Naive thymus-derived CD4-positive, alpha-beta T cell (primary cell): ENCODE measurements at regions not wholly inside any gene's neighbourhood (a gene's known extent, or its start where the extent isn't known, plus 50 kb on each side); places are given as distances from the start of the nearest gene placed in this dataset.
A peak's percentile ranks its signal among the peaks of the same experiment; 100 is the strongest.

Experiments used
- ATAC-seq: fragments of 150-1000 bp; cut with Tn5 transposase; 2 replicates; pipeline ENCODE4 v1.10.0; 2021; ENCODE audit warnings: mild to moderate bottlenecking, moderate library complexity
- CTCF ChIA-PET: fragments of 350-600 bp; sonication (Branson Sonifier 250); formaldehyde crosslinking; loops from one replicate; lab custom pipeline; 2021; ENCODE audit warnings: antibody characterized with exemption; lab: Charles Lee
- POLR2A ChIA-PET: fragments of 350-600 bp; sonication (Branson Sonifier 250); formaldehyde crosslinking; loops from one replicate; lab custom pipeline; 2021; ENCODE audit warnings: antibody characterized with exemption, inconsistent platforms; lab: Charles Lee
- DNase-seq, 9 donors: peaks; one replicate each; pipeline versions ENCODE4 v3.0.0 to v3.0.0-alpha.2; 2020 to 2022; ENCODE audit warnings: mixed read lengths in 1 of 9
- H3K27ac ChIP-seq: one replicate; pipeline ENCODE4 v1.7.0; 2013; ENCODE audit warnings: mild to moderate bottlenecking, low read depth, low read length, moderate library complexity
- H3K27me3 ChIP-seq, 2 donors: one replicate each; pipeline ENCODE4 v1.7.0; 2013; ENCODE audit warnings: low read length in 2 of 2, mild to moderate bottlenecking in 2 of 2, moderate library complexity in 2 of 2; ENCODE audit not compliant: control insufficient read depth in 2 of 2, insufficient read depth in 2 of 2
- H3K36me3 ChIP-seq, 3 experiments: 1 replicate in 2 of 3; 2 replicates in 1 of 3; pipeline ENCODE4 v1.7.0; 2013; ENCODE audit warnings: low read length in 3 of 3, mild to moderate bottlenecking in 3 of 3, moderate library complexity in 1 of 3; ENCODE audit not compliant: insufficient read depth in 3 of 3, control insufficient read depth in 2 of 3
- H3K4me1 ChIP-seq, 2 donors: one replicate each; pipeline ENCODE4 v1.7.0; 2013; ENCODE audit warnings: low read length in 2 of 2, mild to moderate bottlenecking in 2 of 2, moderate library complexity in 1 of 2; ENCODE audit not compliant: control insufficient read depth in 2 of 2, insufficient read depth in 2 of 2
- H3K4me3 ChIP-seq: 2 replicates; pipeline ENCODE4 v1.7.0; 2013; ENCODE audit warnings: mild to moderate bottlenecking, low read length
- H3K9me3 ChIP-seq, 3 experiments: 1 replicate in 2 of 3; 2 replicates in 1 of 3; pipeline ENCODE4 v1.7.0; 2013; ENCODE audit warnings: low read length in 3 of 3; ENCODE audit not compliant: control insufficient read depth in 2 of 3
- H3K27ac Mint-ChIP-seq, 9 donors: one replicate each; pipeline ENCODE4 v1.8.0; 2020 to 2022; ENCODE audit warnings: mixed read lengths in 9 of 9, mild to moderate bottlenecking in 8 of 9, moderate library complexity in 5 of 9, inconsistent platforms in 2 of 9
- H3K27me3 Mint-ChIP-seq, 5 donors: one replicate each; pipeline ENCODE4 v1.8.0; 2021 to 2022; ENCODE audit warnings: mixed read lengths in 5 of 5, mild to moderate bottlenecking in 1 of 5
- H3K36me3 Mint-ChIP-seq, 5 donors: one replicate each; pipeline ENCODE4 v1.8.0; 2020 to 2022; ENCODE audit warnings: mixed read lengths in 5 of 5, mild to moderate bottlenecking in 3 of 5, inconsistent platforms in 1 of 5
- H3K4me1 Mint-ChIP-seq, 7 donors: one replicate each; pipeline ENCODE4 v1.8.0; 2020 to 2022; ENCODE audit warnings: mixed read lengths in 7 of 7, mild to moderate bottlenecking in 3 of 7, inconsistent platforms in 1 of 7
- H3K4me3 Mint-ChIP-seq, 10 donors: one replicate each; pipeline ENCODE4 v1.8.0; 2020 to 2022; ENCODE audit warnings: mild to moderate bottlenecking in 10 of 10, mixed read lengths in 10 of 10, moderate library complexity in 6 of 10, inconsistent platforms in 2 of 10
- H3K9me3 Mint-ChIP-seq, 11 donors: one replicate each; pipeline ENCODE4 v1.8.0; 2020 to 2022; ENCODE audit warnings: mixed read lengths in 11 of 11, mild to moderate bottlenecking in 4 of 11, inconsistent platforms in 1 of 11, moderate library complexity in 1 of 11
- intact Hi-C, 2 donors: fragments of 100-400 bp; cut with micrococcal nuclease; formaldehyde crosslinking; loops; one replicate each; pipeline ENCODE4 v1.15.1; 2023

DNA sequence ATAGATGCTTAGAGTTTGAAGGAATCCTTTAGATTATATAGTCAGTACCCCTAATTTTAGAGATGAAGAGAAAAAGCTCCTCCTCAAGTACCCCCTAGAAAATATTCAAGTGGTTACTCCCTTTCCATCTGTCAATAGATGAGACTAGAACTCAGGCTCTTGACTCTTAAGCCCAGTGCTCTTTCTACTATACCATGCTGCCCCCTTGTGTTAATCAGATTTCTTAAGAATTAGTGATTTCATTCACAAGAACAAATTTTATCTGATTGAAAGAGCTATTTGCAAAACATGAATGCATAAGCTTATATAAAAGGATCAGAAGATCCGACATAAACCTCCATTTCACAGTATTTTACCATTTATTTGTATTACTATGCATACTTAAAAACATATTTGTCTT lies 179.3 kb downstream of the TFEC start:
- DNase-seq (peak in 1 of 9 donors; percentile 2), ATAC-seq (no peak)
- ChIA-PET CTCF (interaction anchor here (0.7 to 1.0 kb wide), 2 partner anchors 984 to 1772 kb away, joined by 3 to 4 read pairs; no protein-coding TSS in a partner anchor), POLR2A (no interaction called here)
- Mint-ChIP-seq H3K9me3 (peaks cover 0 to 2% (median 0%) of the 10 kb centered on the region in 11 donors), H3K36me3 (no peaks in the 10 kb centered on the region), H3K4me3 (no peak overlapping the region), H3K27ac (no peak overlapping the region), H3K27me3 (peaks cover 0 to 12% (median 0%) of the 10 kb centered on the region in 5 donors), H3K4me1 (no peaks in the 10 kb centered on the region)
- Histone ChIP-seq H3K9me3 (no peaks in the 10 kb centered on the region), H3K4me3 (no peak overlapping the region), H3K4me1 (no peaks in the 10 kb centered on the region), H3K36me3 (no peaks in the 10 kb centered on the region), H3K27ac (no peak overlapping the region), H3K27me3 (no peaks in the 10 kb centered on the region)
- intact Hi-C loops = loop anchor here (1.0 to 5.0 kb wide), 4 partner anchors 984 to 1824 kb away; no protein-coding TSS in a partner anchor

DNA sequence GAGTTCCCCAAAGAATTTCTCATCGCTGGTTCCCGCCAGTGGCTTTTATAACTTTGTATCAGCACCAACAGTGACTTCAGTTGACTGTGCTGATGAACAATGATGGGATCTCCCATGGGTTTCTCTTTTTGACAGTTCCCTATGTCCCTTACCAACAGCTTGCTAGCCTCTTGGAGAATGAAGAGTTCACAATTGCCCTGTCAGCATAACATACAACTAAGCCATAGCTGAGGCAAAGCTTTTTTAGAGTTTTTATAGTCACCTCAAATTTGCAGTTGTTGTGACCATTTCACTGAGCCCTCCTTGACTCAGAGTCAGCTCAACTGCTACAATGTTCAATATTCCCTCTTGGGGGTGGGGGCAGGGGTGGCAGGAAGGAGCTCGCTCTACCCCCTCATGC lies 179.8 kb downstream of the TFEC start:
- no peak overlapping the region for H3K4me3 ChIP-seq
- no peaks in the 10 kb centered on the region for H3K4me1 ChIP-seq
- Mint-ChIP-seq H3K36me3 (no peaks in the 10 kb centered on the region), H3K27ac (no peak overlapping the region), H3K4me1 (no peaks in the 10 kb centered on the region), H3K4me3 (no peak overlapping the region), H3K9me3 (peaks cover 0 to 2% (median 0%) of the 10 kb centered on the region in 11 donors), H3K27me3 (peaks cover 0 to 10% (median 0%) of the 10 kb centered on the region in 5 donors)
- no peak for ATAC-seq
- DNase-seq = no peak
- no peaks in the 10 kb centered on the region for H3K9me3 ChIP-seq
- intact Hi-C loops = loop anchor here (1.0 to 5.0 kb wide), 4 partner anchors 983 to 1823 kb away; no protein-coding TSS in a partner anchor
- H3K27ac ChIP-seq = no peak overlapping the region
- no peaks in the 10 kb centered on the region for H3K36me3 ChIP-seq
- no peaks in the 10 kb centered on the region for H3K27me3 ChIP-seq
- POLR2A ChIA-PET = no interaction called here
- CTCF ChIA-PET = interaction anchor here (1.0 kb wide), 1 partner anchor 983 kb away, joined by 3 read pairs; no protein-coding TSS in a partner anchor

DNA sequence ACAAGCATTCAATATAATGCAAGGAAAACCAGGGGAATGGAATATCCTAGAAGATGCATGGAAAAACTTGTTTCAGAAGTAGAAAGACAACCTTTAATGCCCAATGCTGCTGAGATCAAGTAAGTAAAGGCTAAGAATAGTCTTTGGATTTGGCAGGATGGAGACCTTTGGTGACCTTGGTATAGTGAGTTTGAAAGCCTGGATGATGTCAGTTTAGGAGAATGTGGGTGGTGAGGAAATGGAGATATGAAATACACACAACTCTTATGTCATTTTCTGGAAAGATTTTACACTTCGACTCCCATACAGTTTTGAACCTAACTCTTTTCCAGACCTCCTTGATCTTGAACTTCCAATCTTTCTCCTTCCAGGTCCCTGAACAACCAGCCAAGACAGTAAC lies 185.7 kb downstream of the TFEC start:
- ATAC-seq (no peak), DNase-seq (no peak)
- Histone ChIP-seq H3K4me3 (no peak overlapping the region), H3K27ac (no peak overlapping the region), H3K27me3 (no peaks in the 10 kb centered on the region), H3K4me1 (no peaks in the 10 kb centered on the region), H3K9me3 (no peaks in the 10 kb centered on the region), H3K36me3 (no peaks in the 10 kb centered on the region)
- Mint-ChIP-seq H3K36me3 (no peaks in the 10 kb centered on the region), H3K9me3 (no peaks in the 10 kb centered on the region), H3K4me1 (no peaks in the 10 kb centered on the region), H3K27ac (no peak overlapping the region), H3K27me3 (peaks cover 0 to 4% (median 0%) of the 10 kb centered on the region in 5 donors), H3K4me3 (no peak overlapping the region)
- intact Hi-C loops = no loop called here
- ChIA-PET CTCF (no interaction called here), POLR2A (no interaction called here)

DNA sequence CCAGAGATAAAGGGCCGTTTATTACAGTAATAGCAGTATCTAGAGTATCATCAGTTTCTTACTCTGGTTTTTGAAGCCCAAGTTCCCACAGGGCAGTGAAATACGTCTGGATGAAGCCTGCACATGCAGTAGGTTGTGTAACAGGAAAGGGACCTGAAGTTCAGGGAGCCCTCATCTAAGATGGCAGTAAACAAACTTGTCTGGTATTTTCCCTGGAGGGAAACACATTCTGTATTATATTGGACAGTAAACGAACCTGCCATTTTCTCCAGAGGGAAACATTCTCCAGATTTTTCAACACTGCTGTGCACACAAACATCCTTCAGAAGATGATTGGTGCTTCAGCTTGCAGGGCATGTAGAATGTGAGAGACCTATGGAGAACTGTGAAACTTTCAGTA lies 189.9 kb downstream of the TFEC start:
- POLR2A ChIA-PET = no interaction called here
- intact Hi-C loops = no loop called here
- H3K27me3 ChIP-seq = no peaks in the 10 kb centered on the region
- no peak overlapping the region for H3K4me3 ChIP-seq
- no peak for DNase-seq
- H3K9me3 ChIP-seq = no peaks in the 10 kb centered on the region
- Mint-ChIP-seq H3K36me3 (no peaks in the 10 kb centered on the region), H3K4me1 (no peaks in the 10 kb centered on the region), H3K4me3 (no peak overlapping the region), H3K27ac (no peak overlapping the region), H3K9me3 (peaks cover 0 to 8% (median 0%) of the 10 kb centered on the region in 11 donors), H3K27me3 (no peaks in the 10 kb centered on the region)
- H3K36me3 ChIP-seq = no peaks in the 10 kb centered on the region
- ATAC-seq = no peak
- no peaks in the 10 kb centered on the region for H3K4me1 ChIP-seq
- no peak overlapping the region for H3K27ac ChIP-seq
- CTCF ChIA-PET = no interaction called here

DNA sequence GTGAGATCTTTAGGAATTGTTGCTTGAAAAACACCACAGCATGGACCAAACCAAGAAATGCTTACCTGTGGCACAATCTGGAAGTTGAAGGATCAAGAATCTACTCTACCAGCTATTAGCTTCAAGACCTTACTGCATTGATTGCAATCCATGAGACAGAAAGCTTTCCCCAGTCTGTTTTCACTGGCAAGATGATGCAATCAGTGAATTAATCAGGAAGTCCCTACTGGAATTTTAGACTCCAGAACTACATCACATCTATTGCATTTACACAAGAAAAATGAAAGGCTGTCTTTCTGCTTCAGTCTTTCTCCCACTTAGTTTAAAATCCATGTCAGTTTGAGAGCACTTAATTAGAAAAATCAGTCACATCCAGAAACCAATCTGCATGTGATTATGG lies 191.7 kb downstream of the TFEC start:
- ChIA-PET POLR2A (no interaction called here), CTCF (no interaction called here)
- Histone ChIP-seq H3K36me3 (no peaks in the 10 kb centered on the region), H3K9me3 (no peaks in the 10 kb centered on the region), H3K27ac (no peak overlapping the region), H3K4me3 (no peak overlapping the region), H3K4me1 (no peaks in the 10 kb centered on the region), H3K27me3 (no peaks in the 10 kb centered on the region)
- intact Hi-C loops = no loop called here
- Mint-ChIP-seq H3K4me3 (no peak overlapping the region), H3K27ac (no peak overlapping the region), H3K4me1 (no peaks in the 10 kb centered on the region), H3K9me3 (peaks cover 0 to 8% (median 0%) of the 10 kb centered on the region in 11 donors), H3K27me3 (no peaks in the 10 kb centered on the region), H3K36me3 (no peaks in the 10 kb centered on the region)
- ATAC-seq = no peak
- no peak for DNase-seq

DNA sequence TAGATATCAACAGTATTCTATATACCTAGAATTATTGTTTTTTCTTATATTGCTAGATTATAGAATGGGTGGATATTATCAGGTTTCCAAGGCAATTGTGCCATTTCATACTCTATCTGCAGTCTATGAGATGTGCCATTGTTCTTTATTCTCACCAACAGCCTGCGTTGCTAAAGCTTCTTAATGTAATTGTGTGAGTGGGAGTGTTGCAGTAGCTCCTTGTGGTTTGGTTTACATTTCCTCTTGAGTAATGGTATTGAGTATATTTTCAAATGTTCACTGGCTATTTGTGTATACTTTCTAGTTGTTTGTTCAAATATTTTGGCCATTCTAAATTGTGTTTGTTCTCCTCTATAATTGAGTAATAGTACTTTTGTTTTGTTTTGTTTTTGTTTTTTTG lies 199.2 kb downstream of the TFEC start:
- H3K4me1 Mint-ChIP-seq = no peaks in the 10 kb centered on the region
- H3K27me3 ChIP-seq = no peaks in the 10 kb centered on the region
- H3K4me3 Mint-ChIP-seq = no peak overlapping the region
- no peak overlapping the region for H3K27ac ChIP-seq
- H3K9me3 Mint-ChIP-seq = peaks cover 0 to 3% (median 0%) of the 10 kb centered on the region in 11 donors
- no peaks in the 10 kb centered on the region for H3K9me3 ChIP-seq
- POLR2A ChIA-PET = no interaction called here
- no peak overlapping the region for H3K4me3 ChIP-seq
- no peaks in the 10 kb centered on the region for H3K36me3 Mint-ChIP-seq
- no peaks in the 10 kb centered on the region for H3K27me3 Mint-ChIP-seq
- CTCF ChIA-PET = no interaction called here
- H3K27ac Mint-ChIP-seq = no peak overlapping the region
- DNase-seq (no peak), ATAC-seq (no peak)
- intact Hi-C loops = no loop called here
- no peaks in the 10 kb centered on the region for H3K4me1 ChIP-seq
- H3K36me3 ChIP-seq = no peaks in the 10 kb centered on the region

DNA sequence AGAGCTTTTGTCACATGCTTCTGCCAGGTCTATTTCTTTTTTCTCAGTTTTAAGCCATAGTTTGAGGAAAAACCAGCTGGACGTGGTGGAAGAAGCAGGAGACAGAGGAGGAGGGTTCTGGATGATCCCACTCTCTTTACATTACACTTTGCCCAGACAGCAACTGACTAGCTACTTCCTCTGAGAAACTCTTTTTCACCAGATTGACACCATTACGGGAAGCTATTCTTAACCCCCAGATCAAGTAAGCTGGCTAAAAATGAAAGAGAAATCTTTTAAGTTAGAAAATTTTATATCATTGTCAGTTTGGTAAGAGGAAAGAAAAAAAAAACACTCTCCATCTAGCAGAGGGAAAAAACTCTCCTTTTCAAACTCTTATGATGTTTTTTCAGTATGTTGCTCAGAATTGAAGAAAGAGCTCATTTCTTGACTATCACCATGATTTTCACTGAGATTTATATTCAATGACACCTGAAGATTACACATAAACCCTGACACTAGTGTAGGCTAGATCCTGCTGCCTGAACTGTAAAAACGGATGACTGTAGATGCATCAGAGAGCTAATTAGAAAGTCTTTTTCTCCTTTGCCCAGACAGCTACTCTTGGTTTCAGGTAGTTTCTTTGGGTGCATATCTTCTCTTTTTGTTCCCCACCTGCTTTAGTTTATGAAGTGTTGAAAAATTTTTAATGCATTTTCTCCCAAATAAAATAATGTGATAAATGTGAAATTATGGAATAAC lies 203.1 kb downstream of the TFEC start:
- Mint-ChIP-seq H3K9me3 (no peaks in the 10 kb centered on the region), H3K4me1 (no peaks in the 10 kb centered on the region), H3K27ac (no peak overlapping the region), H3K27me3 (peaks cover 0 to 3% (median 0%) of the 10 kb centered on the region in 5 donors), H3K4me3 (no peak overlapping the region), H3K36me3 (no peaks in the 10 kb centered on the region)
- no peaks in the 10 kb centered on the region for H3K4me1 ChIP-seq
- CTCF ChIA-PET = no interaction called here
- no peak overlapping the region for H3K27ac ChIP-seq
- POLR2A ChIA-PET = no interaction called here
- no peak for DNase-seq
- H3K27me3 ChIP-seq = no peaks in the 10 kb centered on the region
- no peaks in the 10 kb centered on the region for H3K9me3 ChIP-seq
- ATAC-seq = no peak
- intact Hi-C loops = no loop called here
- no peaks in the 10 kb centered on the region for H3K36me3 ChIP-seq
- no peak overlapping the region for H3K4me3 ChIP-seq
